OCI-LY3 (cell line): ENCODE measurements at regions not wholly inside any gene's neighbourhood (a gene's known extent, or its start where the extent isn't known, plus 50 kb on each side); places are given as distances from the start of the nearest gene placed in this dataset.

Source experiments
- CTCF ChIP-seq: fragments of 200-600, 300-600 bp; sonication (generic); IDR thresholded peaks from 2 replicates; pipeline ENCODE4 v1.5.1; 2014; ENCODE audit warnings: antibody characterized with exemption, low read length, low read depth
- EZH2phosphoT487 ChIP-seq: fragments of 200-600 bp; shearing (Covaris generic); IDR thresholded peaks from 2 replicates; pipeline ENCODE4 v1.6.1; 2018; ENCODE audit warnings: antibody characterized with exemption, mixed run types, low read depth

GRCh38 chr10:47109906-47110305 is 190.1 kb upstream of the GDF10 start:
- no peak for TF ChIP-seq CTCF
- no peak for TF ChIP-seq EZH2phosphoT487
